ENCODE measurements at regions not wholly inside any gene's neighbourhood (a gene's known extent, or its start where the extent isn't known, plus 50 kb on each side); places are given as distances from the start of the nearest gene placed in this dataset.

DNA sequence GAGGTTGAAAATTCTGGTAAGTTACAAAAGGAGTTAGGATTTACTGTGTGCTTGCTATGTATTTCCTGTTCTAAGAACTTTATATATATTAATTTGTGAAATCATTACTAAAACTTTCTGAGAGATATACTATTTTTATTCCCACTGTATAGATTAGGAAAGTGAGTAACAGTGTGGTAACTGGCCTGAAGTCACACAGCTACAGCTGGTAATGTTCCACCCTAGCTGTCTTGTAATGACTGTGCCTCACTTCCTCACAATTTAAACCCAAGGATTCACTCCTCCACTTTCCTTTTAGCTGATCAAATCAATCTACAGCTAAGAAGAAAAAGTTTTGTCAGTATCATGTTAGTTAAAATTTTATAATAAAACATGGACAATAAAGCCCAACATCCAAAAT is 278.8 kb downstream of the GAS1 start:
- Histone ChIP-seq H3K36me3 (no peaks in the 10 kb centered on the region), H3K4me1 (no peaks in the 10 kb centered on the region), H3K27me3 (no peaks in the 10 kb centered on the region), H3K4me3 (no peak overlapping the region), H3K9me3 (peaks cover 0 to 11% (median 8%) of the 10 kb centered on the region in 4 donors), H3K27ac (replicated peaks in 1 of 4) (no peak overlapping the region)
- TF ChIP-seq POLR2A (IDR thresholded peaks at IDR 0.05; ENCODE audit: low read depth) (no peak), POLR2AphosphoS5 (IDR thresholded peaks at IDR 0.05) (no peak), EP300 (IDR thresholded peaks at IDR 0.05) (no peak)
- TF ChIP-seq, protein P1, sequence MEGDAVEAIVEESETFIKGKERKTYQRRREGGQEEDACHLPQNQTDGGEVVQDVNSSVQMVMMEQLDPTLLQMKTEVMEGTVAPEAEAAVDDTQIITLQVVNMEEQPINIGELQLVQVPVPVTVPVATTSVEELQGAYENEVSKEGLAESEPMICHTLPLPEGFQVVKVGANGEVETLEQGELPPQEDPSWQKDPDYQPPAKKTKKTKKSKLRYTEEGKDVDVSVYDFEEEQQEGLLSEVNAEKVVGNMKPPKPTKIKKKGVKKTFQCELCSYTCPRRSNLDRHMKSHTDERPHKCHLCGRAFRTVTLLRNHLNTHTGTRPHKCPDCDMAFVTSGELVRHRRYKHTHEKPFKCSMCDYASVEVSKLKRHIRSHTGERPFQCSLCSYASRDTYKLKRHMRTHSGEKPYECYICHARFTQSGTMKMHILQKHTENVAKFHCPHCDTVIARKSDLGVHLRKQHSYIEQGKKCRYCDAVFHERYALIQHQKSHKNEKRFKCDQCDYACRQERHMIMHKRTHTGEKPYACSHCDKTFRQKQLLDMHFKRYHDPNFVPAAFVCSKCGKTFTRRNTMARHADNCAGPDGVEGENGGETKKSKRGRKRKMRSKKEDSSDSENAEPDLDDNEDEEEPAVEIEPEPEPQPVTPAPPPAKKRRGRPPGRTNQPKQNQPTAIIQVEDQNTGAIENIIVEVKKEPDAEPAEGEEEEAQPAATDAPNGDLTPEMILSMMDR (IDR thresholded peaks at IDR 0.05): no peak
- intact Hi-C loops (cut with DNase I): no loop called here
- no peak for DNase-seq (ENCODE audit: extremely low spot score)

GRCh38 chr9:86667307-86667706 is 280.0 kb downstream of the GAS1 start:
- Histone ChIP-seq H3K4me3 (no peak overlapping the region), H3K4me1 (no peaks in the 10 kb centered on the region), H3K9me3 (peaks cover 0 to 11% (median 8%) of the 10 kb centered on the region in 4 donors), H3K27me3 (no peaks in the 10 kb centered on the region), H3K27ac (replicated peaks in 1 of 4) (no peak overlapping the region), H3K36me3 (no peaks in the 10 kb centered on the region)
- no peak for DNase-seq (ENCODE audit: extremely low spot score)
- TF ChIP-seq, protein P1 (IDR thresholded peaks at IDR 0.05): no peak
- no peak for TF ChIP-seq EP300 (IDR thresholded peaks at IDR 0.05)
- TF ChIP-seq POLR2A (IDR thresholded peaks at IDR 0.05; ENCODE audit: low read depth): no peak
- TF ChIP-seq POLR2AphosphoS5 (IDR thresholded peaks at IDR 0.05): no peak
- intact Hi-C loops (cut with DNase I): no loop called here
- 93% methylated on average over 4 of the region's 4 CpGs for WGBS

DNA sequence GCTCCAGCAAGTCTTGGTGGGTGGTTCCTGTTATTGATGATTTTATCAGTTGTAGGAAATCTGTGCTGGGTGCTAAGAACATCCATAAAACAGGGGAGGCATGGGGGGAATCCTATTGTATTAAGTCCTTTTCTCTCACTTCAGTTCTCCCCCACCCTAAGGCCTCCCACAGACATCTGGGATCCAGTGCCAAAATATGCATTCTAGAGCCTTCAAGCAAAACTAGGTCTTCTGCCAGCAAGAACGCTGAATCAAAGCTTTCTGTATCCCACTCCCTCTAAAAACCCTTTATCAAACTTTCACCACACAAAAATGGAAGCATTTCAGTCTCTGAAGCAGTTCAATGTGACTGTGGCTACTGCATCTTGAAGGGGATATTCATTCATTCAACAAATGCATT is 281.9 kb downstream of the GAS1 start:
- no peaks in the 10 kb centered on the region for H3K9me3 ChIP-seq
- no peak overlapping the region for H3K4me3 ChIP-seq
- intact Hi-C loops (cut with DNase I): no loop called here
- H3K27me3 ChIP-seq: no peaks in the 10 kb centered on the region
- H3K4me1 ChIP-seq: no peaks in the 10 kb centered on the region
- no peak for TF ChIP-seq POLR2A (IDR thresholded peaks at IDR 0.05; ENCODE audit: low read depth)
- no peak for TF ChIP-seq POLR2AphosphoS5 (IDR thresholded peaks at IDR 0.05)
- no peak for TF ChIP-seq EP300 (IDR thresholded peaks at IDR 0.05)
- TF ChIP-seq, protein P1 (IDR thresholded peaks at IDR 0.05): no peak
- 67% methylated on average over 1 of the region's 1 CpG for WGBS
- DNase-seq (ENCODE audit: extremely low spot score): no peak
- H3K27ac ChIP-seq (replicated peaks in 1 of 4): no peak overlapping the region
- H3K36me3 ChIP-seq: no peaks in the 10 kb centered on the region

- H3K36me3 ChIP-seq: no peaks in the 10 kb centered on the region
- no peaks in the 10 kb centered on the region for H3K27me3 ChIP-seq
- H3K4me1 ChIP-seq: no peaks in the 10 kb centered on the region
- no peak for DNase-seq (ENCODE audit: extremely low spot score)
- no peak for TF ChIP-seq EP300 (IDR thresholded peaks at IDR 0.05)
- TF ChIP-seq, protein P1 (IDR thresholded peaks at IDR 0.05): no peak
- TF ChIP-seq POLR2AphosphoS5 (IDR thresholded peaks at IDR 0.05): no peak
- TF ChIP-seq POLR2A (IDR thresholded peaks at IDR 0.05; ENCODE audit: low read depth): no peak
- intact Hi-C loops (cut with DNase I): no loop called here
- H3K4me3 ChIP-seq: no peak overlapping the region
- WGBS: 86% methylated on average over 6 of the region's 7 CpGs
- H3K27ac ChIP-seq (replicated peaks in 1 of 4): no peak overlapping the region
- H3K9me3 ChIP-seq: no peaks in the 10 kb centered on the region
Measured at GRCh38 chr9:86664603-86665002, 282.7 kb downstream of the GAS1 start.

GRCh38 chr9:86663905-86664304 is 283.4 kb downstream of the GAS1 start:
- intact Hi-C loops (cut with DNase I): no loop called here

More at GRCh38 chr9:86663905-86664304, 283.4 kb downstream of the GAS1 start:
- 95% methylated on average over 2 of the region's 2 CpGs for WGBS
- Histone ChIP-seq H3K27me3 (no peaks in the 10 kb centered on the region), H3K9me3 (no peaks in the 10 kb centered on the region), H3K27ac (replicated peaks in 1 of 4) (no peak overlapping the region), H3K36me3 (no peaks in the 10 kb centered on the region), H3K4me3 (no peak overlapping the region), H3K4me1 (no peaks in the 10 kb centered on the region)
- DNase-seq (ENCODE audit: extremely low spot score): no peak
- TF ChIP-seq EP300 (IDR thresholded peaks at IDR 0.05): no peak

Data from esophagus muscularis mucosa (tissue), 4 donors.